HG03442 (cell line): ENCODE measurements at regions not wholly inside any gene's neighbourhood (a gene's known extent, or its start where the extent isn't known, plus 50 kb on each side); places are given as distances from the start of the nearest gene placed in this dataset.
"Not testable (repeated sequence)": the region's sequence is repeated elsewhere in the genome, so short reads cannot be mapped to it uniquely, and the experiment has no call there.

Experiments used
- ATAC-seq: cut with Tn5 transposase; IDR thresholded peaks from one replicate; pipeline ENCODE4 v1.9.1; 2021; ENCODE audit warnings: mild to moderate bottlenecking, moderate library complexity; ENCODE audit not compliant: unreplicated experiment

- ATAC-seq, result no peak
These were observed 56.3 kb upstream of the PRDM9 start for GRCh38 chr5:23451156-23451555.

GRCh38 chr5:23450187-23450586, 57.2 kb upstream of the PRDM9 start:
- no peak for ATAC-seq

GRCh38 chr5:23448627-23449026, 58.8 kb upstream of the PRDM9 start:
- no peak for ATAC-seq

- no peak for ATAC-seq
These were observed 61.0 kb upstream of the PRDM9 start for GRCh38 chr5:23446424-23446823.

- ATAC-seq, result no peak
These were observed 61.8 kb upstream of the PRDM9 start for GRCh38 chr5:23445573-23445972.

- no peak for ATAC-seq
These were observed 66.7 kb upstream of the PRDM9 start for GRCh38 chr5:23440703-23441102.

- no peak for ATAC-seq
These were observed 70.4 kb upstream of the PRDM9 start for GRCh38 chr5:23437011-23437410.

- ATAC-seq, result no peak
These were observed 73.7 kb upstream of the PRDM9 start for GRCh38 chr5:23433534-23434315.

- no peak for ATAC-seq
These were observed 78.7 kb upstream of the PRDM9 start for GRCh38 chr5:23428705-23429104.

GRCh38 chr5:23420214-23420613, 87.2 kb upstream of the PRDM9 start:
- ATAC-seq, result not testable (repeated sequence)

GRCh38 chr5:23419115-23419514, 88.3 kb upstream of the PRDM9 start:
- no peak for ATAC-seq

- ATAC-seq, result no peak
These were observed 94.9 kb upstream of the PRDM9 start for GRCh38 chr5:23412515-23412914.

GRCh38 chr5:23411994-23412393, 95.4 kb upstream of the PRDM9 start:
- no peak for ATAC-seq

- no peak for ATAC-seq
These were observed 96.2 kb upstream of the PRDM9 start for GRCh38 chr5:23411200-23411599.

- ATAC-seq, result not testable (repeated sequence)
These were observed 96.6 kb upstream of the PRDM9 start for GRCh38 chr5:23410775-23411174.

GRCh38 chr5:23405316-23406068, 101.9 kb upstream of the PRDM9 start:
- ATAC-seq, result no peak

GRCh38 chr5:23402585-23402984, 104.8 kb upstream of the PRDM9 start:
- no peak for ATAC-seq

GRCh38 chr5:23400951-23401350, 106.5 kb upstream of the PRDM9 start:
- ATAC-seq, result no peak

GRCh38 chr5:23396346-23396745, 111.1 kb upstream of the PRDM9 start:
- no peak for ATAC-seq

GRCh38 chr5:23389291-23390101, 117.9 kb upstream of the PRDM9 start:
- ATAC-seq, result no peak

GRCh38 chr5:23385036-23385435, 122.4 kb upstream of the PRDM9 start:
- no peak for ATAC-seq
